ENCODE measurements at regions not wholly inside any gene's neighbourhood (a gene's known extent, or its start where the extent isn't known, plus 50 kb on each side); places are given as distances from the start of the nearest gene placed in this dataset.
"Not testable (repeated sequence)": the region's sequence is repeated elsewhere in the genome, so short reads cannot be mapped to it uniquely, and the experiment has no call there.

DNA sequence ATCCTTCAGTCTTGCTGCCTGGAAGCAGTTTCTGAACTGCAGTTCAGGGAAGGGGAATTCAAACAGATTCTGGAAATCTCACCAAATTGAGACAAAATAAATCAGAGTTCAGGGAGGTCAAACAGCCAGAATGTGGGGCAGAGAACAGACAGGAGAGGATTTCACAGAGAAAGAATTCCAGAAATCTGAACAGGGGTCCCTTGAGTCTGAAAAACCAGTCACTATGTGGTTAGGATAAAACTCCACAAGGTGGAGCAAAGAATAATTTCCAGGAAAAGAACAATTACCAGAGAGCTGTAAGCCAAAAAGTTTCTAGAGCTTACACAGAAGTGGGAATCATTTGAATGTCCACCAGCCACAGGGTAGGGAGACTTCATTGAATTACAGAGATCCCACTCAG is 84.7 kb downstream of the URB2 start:
- H3K4me3 Mint-ChIP-seq = no peak overlapping the region
- H3K27me3 Mint-ChIP-seq = peaks cover 17% of the 10 kb centered on the region
- no peak for ATAC-seq (replicated peaks)
- no peak overlapping the region for H3K27ac Mint-ChIP-seq
- no peaks in the 10 kb centered on the region for H3K9me3 Mint-ChIP-seq
- H3K36me3 Mint-ChIP-seq (ENCODE audit: low read depth) = no peaks in the 10 kb centered on the region
- no peaks in the 10 kb centered on the region for H3K4me1 Mint-ChIP-seq

DNA sequence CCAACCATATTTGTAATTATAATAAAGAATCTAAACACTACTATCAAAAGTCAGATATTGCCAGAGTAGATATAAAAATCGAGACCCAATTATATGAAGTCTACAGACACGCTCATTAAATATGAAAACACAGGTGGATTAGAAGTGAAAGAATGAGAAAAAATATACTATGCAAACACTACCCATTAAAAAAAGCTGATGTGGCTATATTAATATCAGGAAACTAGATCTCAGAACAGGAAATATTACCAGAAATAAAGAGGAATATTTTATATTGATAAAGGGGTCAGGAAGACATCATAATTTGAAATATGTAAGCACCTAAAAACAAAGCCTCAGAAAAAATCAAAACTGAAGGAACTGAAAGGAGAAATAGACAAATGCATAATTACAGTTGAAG is 88.3 kb downstream of the URB2 start:
- Mint-ChIP-seq H3K36me3 (ENCODE audit: low read depth) (no peaks in the 10 kb centered on the region), H3K9me3 (no peaks in the 10 kb centered on the region), H3K4me3 (no peak overlapping the region), H3K4me1 (no peaks in the 10 kb centered on the region), H3K27me3 (peaks cover 11% of the 10 kb centered on the region), H3K27ac (no peak overlapping the region)
- no peak for ATAC-seq (replicated peaks)

DNA sequence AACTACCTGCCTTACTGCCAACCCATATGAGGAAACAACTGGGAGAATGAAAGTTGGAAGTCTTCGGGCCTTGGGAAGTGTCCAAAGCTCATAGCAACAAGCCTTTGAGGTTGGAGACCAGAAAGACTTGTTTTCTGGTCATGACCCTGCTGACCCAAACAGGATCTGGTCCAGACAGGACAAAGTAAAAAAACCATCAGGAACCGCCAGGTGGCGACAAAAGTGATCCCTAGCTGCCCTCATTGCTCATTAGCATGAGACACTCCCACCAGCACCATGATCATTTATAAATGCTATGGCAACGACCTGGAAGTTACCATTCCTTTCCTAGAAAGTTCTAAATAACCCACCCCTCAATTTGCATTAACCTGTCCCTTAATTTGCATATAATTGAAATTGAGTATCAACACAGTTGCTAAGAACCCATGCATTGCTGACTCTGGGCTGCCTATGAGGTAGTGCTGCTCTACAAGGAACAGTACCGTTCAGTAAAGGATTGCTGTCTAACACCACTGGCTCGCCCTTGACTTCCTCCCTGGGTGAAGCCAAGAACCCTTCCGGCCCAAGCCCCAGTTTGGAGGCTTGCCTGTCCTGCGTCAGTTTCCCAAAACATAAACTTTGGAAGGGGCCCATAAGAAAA is 89.0 kb downstream of the URB2 start:
- Mint-ChIP-seq H3K36me3 (ENCODE audit: low read depth) (no peaks in the 10 kb centered on the region), H3K4me3 (no peak overlapping the region), H3K9me3 (no peaks in the 10 kb centered on the region), H3K4me1 (no peaks in the 10 kb centered on the region), H3K27me3 (peaks cover 6% of the 10 kb centered on the region), H3K27ac (no peak overlapping the region)
- ATAC-seq (replicated peaks) = peak; percentile 65

DNA sequence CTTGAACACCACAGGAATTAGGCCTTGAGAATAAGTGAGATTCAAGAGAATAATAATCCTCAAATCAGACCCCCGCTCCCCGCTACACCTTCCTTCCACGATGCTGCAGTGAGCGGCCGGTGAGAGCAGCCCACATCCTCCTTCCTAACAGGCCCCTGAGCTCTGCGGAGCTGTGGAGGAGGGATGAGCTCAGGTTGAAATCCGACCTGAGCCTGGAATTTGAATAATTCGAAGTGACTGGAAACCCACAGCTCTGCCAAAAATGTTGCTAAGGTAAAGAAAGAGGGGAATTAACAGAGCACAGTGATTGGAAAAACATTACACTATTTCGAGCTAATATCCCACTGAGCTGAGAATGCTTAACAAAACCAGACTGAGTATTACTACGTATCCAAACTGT is 90.0 kb downstream of the URB2 start:
- no peak overlapping the region for H3K4me3 Mint-ChIP-seq
- H3K27me3 Mint-ChIP-seq = no peaks in the 10 kb centered on the region
- no peak overlapping the region for H3K27ac Mint-ChIP-seq
- no peaks in the 10 kb centered on the region for H3K4me1 Mint-ChIP-seq
- H3K9me3 Mint-ChIP-seq = no peaks in the 10 kb centered on the region
- no peaks in the 10 kb centered on the region for H3K36me3 Mint-ChIP-seq (ENCODE audit: low read depth)
- ATAC-seq (replicated peaks) = no peak

DNA sequence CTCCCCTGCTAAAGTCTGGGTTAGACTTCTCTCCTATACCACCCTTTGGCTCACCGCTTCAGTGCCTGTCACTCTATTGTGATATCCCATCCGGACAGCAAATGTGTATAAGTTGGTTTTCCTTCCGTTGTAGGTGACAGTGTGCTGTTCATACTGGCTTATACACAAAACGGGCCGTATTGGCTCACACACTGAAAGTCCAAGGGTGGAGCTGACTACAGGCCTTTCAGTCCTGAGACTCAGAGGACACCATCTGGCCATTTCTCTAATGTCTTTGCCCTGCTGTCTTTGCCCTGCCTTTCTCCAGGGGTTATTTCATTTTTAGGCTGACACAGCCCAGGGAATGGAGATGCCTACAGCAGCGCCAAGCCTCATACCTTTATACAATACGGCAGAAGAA is 90.7 kb downstream of the URB2 start:
- H3K36me3 Mint-ChIP-seq (ENCODE audit: low read depth) = no peaks in the 10 kb centered on the region
- H3K27ac Mint-ChIP-seq = no peak overlapping the region
- no peak for ATAC-seq (replicated peaks)
- peaks cover 3% of the 10 kb centered on the region for H3K27me3 Mint-ChIP-seq
- no peaks in the 10 kb centered on the region for H3K4me1 Mint-ChIP-seq
- H3K9me3 Mint-ChIP-seq = no peaks in the 10 kb centered on the region
- no peak overlapping the region for H3K4me3 Mint-ChIP-seq

DNA sequence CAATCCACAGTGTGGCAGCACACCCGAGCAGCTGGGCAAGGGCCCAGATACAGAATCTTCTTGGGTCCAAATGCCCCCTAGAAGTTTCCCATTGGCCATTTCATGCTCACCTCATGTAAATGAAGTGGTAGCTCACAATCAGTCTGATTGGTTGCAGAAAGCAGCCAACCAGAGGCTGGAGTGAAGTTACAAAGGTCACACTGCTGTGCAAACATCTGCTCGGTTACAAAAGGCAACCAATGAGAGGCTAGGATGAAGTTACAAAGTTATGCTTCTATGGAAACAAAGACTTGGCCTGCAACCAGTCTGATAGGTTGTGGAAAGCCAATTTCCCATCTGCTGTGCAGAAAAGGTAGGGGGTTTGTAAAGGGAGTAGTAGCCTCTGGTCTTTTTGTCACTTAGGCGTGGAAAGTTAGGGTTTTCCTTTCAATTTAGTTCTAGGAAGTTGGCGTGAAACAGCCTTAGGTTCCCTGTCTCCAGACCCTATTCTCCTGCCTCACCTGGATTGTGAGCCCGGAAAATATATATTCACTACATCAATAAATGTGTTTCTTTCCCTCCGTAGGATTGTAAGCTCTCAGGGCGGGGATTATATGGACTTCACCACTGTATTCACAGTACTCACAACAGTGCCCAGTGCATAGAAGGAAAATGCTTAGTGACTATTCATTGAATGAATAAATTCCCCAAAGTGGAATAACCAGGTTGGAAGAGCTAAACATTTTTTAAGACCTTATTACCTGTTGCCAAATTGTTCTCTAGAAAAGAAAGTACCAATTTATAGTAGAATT is 91.9 kb downstream of the URB2 start:
- ATAC-seq (replicated peaks) = no peak
- H3K27ac Mint-ChIP-seq = no peak overlapping the region
- peaks cover 4% of the 10 kb centered on the region for H3K27me3 Mint-ChIP-seq
- no peaks in the 10 kb centered on the region for H3K36me3 Mint-ChIP-seq (ENCODE audit: low read depth)
- H3K4me1 Mint-ChIP-seq = no peaks in the 10 kb centered on the region
- H3K4me3 Mint-ChIP-seq = no peak overlapping the region
- H3K9me3 Mint-ChIP-seq = no peaks in the 10 kb centered on the region

DNA sequence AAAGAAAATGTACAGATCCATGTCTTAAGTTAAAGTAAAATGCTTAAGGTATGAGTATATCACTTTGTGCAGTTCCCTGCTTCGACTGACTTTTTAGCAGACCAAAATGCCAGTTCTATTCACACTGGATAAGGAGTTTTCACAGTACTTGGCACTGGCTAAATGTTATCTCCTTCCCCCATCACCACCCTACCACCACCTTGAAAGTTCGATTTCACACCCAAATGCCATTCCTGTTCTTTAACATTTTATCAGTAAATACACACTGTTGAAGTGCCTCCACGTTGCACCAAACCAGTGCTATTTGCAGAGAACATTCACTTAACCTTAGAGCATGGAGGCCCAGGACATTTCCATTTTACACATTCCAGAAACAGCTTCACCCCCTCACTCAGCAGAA is 100.0 kb downstream of the URB2 start:
- ATAC-seq (replicated peaks) = no peak
- Mint-ChIP-seq H3K9me3 (no peaks in the 10 kb centered on the region), H3K36me3 (ENCODE audit: low read depth) (no peaks in the 10 kb centered on the region), H3K27me3 (peaks cover 9% of the 10 kb centered on the region), H3K27ac (no peak overlapping the region), H3K4me3 (no peak overlapping the region), H3K4me1 (no peaks in the 10 kb centered on the region)

DNA sequence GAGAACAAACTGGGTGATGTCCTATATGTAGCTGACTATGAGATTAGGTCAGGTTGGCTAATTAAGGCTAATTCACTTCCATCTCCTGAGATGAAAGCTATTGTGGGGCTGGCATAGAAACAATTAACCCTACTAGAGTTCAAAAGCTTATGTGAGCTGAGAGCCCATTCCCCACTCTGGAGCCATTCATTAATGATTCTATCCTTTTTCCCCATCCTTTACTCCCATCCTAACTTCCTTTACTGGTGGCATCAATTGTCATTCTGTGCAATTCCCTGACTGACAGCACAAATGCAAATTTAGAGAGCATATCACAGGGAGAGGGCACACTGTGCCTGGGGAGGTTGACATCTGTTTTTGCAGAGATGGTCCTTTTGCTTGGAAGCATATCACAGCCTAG is 103.9 kb downstream of the URB2 start:
- no peak overlapping the region for H3K4me3 Mint-ChIP-seq
- no peaks in the 10 kb centered on the region for H3K4me1 Mint-ChIP-seq
- H3K9me3 Mint-ChIP-seq = no peaks in the 10 kb centered on the region
- H3K36me3 Mint-ChIP-seq (ENCODE audit: low read depth) = no peaks in the 10 kb centered on the region
- ATAC-seq (replicated peaks) = no peak
- H3K27ac Mint-ChIP-seq = no peak overlapping the region
- peaks cover 9% of the 10 kb centered on the region for H3K27me3 Mint-ChIP-seq

DNA sequence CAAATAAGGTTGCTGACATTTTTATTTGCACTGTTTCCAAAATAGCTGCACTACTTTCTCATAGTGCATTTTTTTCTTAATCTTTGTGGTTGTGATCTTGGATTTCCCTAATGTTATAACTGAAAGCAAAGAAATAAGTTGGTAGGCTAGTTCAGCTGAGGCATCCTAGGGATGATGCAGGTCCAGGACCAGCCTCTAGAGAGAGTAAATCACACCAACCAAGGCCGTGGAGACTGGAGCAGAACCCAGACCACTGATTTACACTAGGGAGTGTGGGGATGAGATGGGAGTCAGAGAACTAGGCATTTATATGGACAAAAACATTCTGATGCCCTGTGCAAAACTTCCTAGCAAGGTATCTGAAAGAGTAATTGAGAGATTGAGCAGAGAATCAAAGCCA is 104.5 kb downstream of the URB2 start:
- no peaks in the 10 kb centered on the region for H3K4me1 Mint-ChIP-seq
- H3K9me3 Mint-ChIP-seq = no peaks in the 10 kb centered on the region
- peaks cover 9% of the 10 kb centered on the region for H3K27me3 Mint-ChIP-seq
- no peak for ATAC-seq (replicated peaks)
- H3K27ac Mint-ChIP-seq = no peak overlapping the region
- no peak overlapping the region for H3K4me3 Mint-ChIP-seq
- no peaks in the 10 kb centered on the region for H3K36me3 Mint-ChIP-seq (ENCODE audit: low read depth)

DNA sequence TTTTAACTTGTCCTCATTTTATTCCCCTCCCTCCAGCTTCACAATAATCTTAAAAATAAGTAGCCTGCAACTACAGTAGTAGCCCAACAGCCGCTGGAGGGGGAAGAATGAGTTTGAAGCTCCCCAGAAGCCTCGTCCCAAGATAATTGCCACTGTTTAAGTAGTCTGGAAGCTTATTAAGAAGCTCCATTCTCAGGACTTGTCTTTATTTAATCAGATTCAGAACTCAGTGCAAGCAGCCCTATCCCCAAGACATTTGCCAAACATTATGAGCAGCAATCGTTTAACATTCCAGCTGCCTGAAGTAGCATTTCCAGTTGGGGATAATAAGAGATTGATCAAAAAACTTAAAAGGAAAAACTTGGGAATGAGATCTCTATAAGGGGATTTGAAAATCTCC is 106.0 kb downstream of the URB2 start:
- Mint-ChIP-seq H3K9me3 (peaks cover 3% of the 10 kb centered on the region), H3K27ac (no peak overlapping the region), H3K4me1 (no peaks in the 10 kb centered on the region), H3K36me3 (ENCODE audit: low read depth) (no peaks in the 10 kb centered on the region), H3K4me3 (no peak overlapping the region), H3K27me3 (peaks cover 9% of the 10 kb centered on the region)
- no peak for ATAC-seq (replicated peaks)

DNA sequence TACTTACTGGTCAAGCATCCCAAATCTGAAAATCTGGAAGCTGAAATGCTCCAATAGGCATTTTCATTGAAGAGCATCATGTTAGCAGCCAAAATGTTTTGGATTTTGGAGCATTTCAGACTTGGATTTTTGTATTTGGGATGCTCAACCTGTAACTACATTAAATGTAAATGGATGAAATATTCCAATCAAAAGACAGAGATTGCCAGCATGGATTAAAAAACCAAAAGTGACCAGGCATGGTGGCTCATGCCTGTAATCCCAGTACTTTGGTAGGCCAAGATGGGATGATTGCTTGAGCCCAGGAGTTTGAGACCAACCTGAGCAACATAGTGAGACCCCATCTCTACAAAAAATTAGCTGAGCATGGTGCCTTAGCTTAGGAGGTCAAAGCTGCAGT is 110.3 kb downstream of the URB2 start:
- no peak for ATAC-seq (replicated peaks)
- H3K27me3 Mint-ChIP-seq = peaks cover 7% of the 10 kb centered on the region
- no peaks in the 10 kb centered on the region for H3K36me3 Mint-ChIP-seq (ENCODE audit: low read depth)

DNA sequence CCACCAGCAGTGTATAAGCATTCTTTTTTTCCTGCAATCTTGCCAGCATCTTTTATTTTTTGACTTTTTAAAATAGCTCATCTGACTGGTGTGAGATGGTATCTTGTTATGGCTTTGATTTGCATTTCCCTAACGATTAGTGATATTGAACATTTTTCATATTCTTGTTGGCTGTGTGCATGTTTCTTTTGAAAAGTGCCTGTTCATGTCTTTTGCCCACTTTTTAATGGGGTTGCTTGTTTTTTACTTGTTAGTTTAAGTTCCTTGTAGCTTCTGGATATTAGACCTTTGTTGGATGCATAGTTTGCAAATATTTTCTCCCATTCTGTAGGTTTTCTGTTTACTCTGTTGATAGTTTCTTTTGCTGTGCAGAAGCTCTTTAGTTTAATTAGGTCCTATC is 116.6 kb downstream of the URB2 start:
- Mint-ChIP-seq H3K4me1 (peaks cover 10% of the 10 kb centered on the region), H3K9me3 (peaks cover 16% of the 10 kb centered on the region), H3K27me3 (peaks cover 18% of the 10 kb centered on the region)
- H3K27ac Mint-ChIP-seq; H3K36me3 Mint-ChIP-seq (ENCODE audit: low read depth); H3K4me3 Mint-ChIP-seq; ATAC-seq (replicated peaks): not testable (repeated sequence)

More for the DNA sequence above, 110.3 kb downstream of the URB2 start:
- H3K9me3 Mint-ChIP-seq = peaks cover 9% of the 10 kb centered on the region
- H3K4me3 Mint-ChIP-seq = no peak overlapping the region
- H3K27ac Mint-ChIP-seq = no peak overlapping the region
- H3K4me1 Mint-ChIP-seq = peaks cover 10% of the 10 kb centered on the region

DNA sequence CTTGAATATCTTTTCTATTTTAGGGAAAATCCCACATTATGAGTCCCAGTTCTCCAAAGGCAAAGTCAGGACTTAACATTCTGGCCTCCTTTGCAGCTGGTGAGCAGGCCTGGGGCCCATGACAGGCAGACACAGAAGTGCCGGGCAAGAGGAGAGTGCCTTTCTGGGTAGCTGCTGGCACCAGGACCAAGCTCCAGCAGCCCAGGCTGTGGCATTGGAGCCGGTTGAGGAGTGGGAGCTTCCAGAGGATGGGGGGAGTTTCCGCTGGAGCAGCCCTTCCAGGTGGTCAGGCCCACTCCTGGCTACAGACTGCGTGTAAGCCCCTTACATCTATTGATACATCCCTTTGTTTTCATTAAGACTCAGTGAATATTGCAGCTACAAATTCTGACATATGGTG is 123.9 kb downstream of the URB2 start:
- Mint-ChIP-seq H3K4me1 (peaks cover 6% of the 10 kb centered on the region), H3K4me3 (no peak overlapping the region), H3K9me3 (peaks cover 4% of the 10 kb centered on the region), H3K27me3 (peaks cover 15% of the 10 kb centered on the region), H3K36me3 (ENCODE audit: low read depth) (no peaks in the 10 kb centered on the region), H3K27ac (no peak overlapping the region)
- ATAC-seq (replicated peaks) = no peak

DNA sequence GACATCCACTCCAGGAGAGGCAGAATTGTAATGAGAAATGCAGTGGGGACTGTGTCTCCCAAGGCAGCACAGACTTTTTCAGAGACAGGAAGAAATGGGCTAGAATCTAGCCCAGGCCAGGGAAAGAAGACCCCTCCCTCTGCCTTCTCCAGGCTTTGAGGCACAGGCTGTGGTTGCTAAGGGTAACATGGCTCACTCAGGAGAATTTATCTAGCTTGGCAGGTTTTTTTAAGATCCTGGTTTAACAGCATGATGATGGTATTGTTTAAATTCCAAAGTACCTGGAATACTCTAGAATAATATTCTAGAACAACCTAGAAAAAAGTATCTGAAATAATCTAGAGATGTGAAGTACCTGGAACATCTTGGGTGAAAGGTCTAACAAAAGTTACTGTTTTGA is 125.6 kb downstream of the URB2 start:
- ATAC-seq (replicated peaks) = no peak
- peaks cover 6% of the 10 kb centered on the region for H3K4me1 Mint-ChIP-seq
- H3K4me3 Mint-ChIP-seq = no peak overlapping the region
- no peak overlapping the region for H3K27ac Mint-ChIP-seq
- H3K36me3 Mint-ChIP-seq (ENCODE audit: low read depth) = no peaks in the 10 kb centered on the region
- no peaks in the 10 kb centered on the region for H3K9me3 Mint-ChIP-seq
- H3K27me3 Mint-ChIP-seq = peaks cover 5% of the 10 kb centered on the region

DNA sequence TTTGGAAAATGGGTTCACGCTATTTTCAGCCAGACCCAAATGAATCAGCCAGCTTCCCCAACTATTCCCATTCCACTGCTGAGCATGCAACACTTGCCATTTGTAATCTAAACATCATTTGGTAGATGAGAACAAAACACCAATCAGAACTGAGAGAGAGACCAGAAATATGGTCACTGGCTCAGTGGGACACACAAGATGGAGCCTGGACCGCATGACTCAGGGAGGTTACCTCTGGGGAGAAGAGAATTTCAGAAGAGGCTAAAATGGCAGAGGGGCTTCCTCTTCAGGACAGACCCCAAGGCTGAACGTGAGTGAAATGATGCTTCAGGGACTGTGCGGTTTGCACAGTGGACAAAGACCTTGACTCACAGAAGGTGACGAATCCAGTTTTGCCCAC is 126.6 kb downstream of the URB2 start:
- ATAC-seq (replicated peaks) = no peak
- Mint-ChIP-seq H3K4me3 (no peak overlapping the region), H3K27ac (no peak overlapping the region), H3K27me3 (peaks cover 4% of the 10 kb centered on the region), H3K4me1 (peaks cover 6% of the 10 kb centered on the region), H3K36me3 (ENCODE audit: low read depth) (no peaks in the 10 kb centered on the region), H3K9me3 (no peaks in the 10 kb centered on the region)
